HCT116 (cell line): ENCODE measurements at regions not wholly inside any gene's neighbourhood (a gene's known extent, or its start where the extent isn't known, plus 50 kb on each side); places are given as distances from the start of the nearest gene placed in this dataset.

ENCODE experiments used
- ATAC-seq: fragments of 200-7000 bp; cut with Tn5 transposase; 2 replicates; pipeline ENCODE4 v1.9.1; 2020; ENCODE audit warnings: mild to moderate bottlenecking, moderate library complexity
- BruUV-seq: library from RNA; stranded (reverse); fragments of 400-500 nt; replicated peaks from 2 replicates; lab custom pipeline; 2021; lab: Mats Ljungman, UMichigan
- CTCF ChIA-PET: fragments of 300-600 bp; sonication (Branson Sonifier 250); formaldehyde crosslinking; loops from one replicate; lab custom pipeline; 2021; ENCODE audit warnings: antibody characterized with exemption; lab: Charles Lee
- POLR2A ChIA-PET: fragments of 300-600, 350-600 bp; sonication (Branson Sonifier 250); formaldehyde crosslinking; loops from one replicate; lab custom pipeline; 2021; ENCODE audit warnings: antibody characterized with exemption; lab: Charles Lee
- RAD21 ChIA-PET, 2 experiments: fragments of 300-600 bp; sonication (Branson Sonifier 250); formaldehyde crosslinking; loops; one replicate each; lab custom pipeline; 2023; ENCODE audit warnings: low total read pairs in 2 of 2; ENCODE audit not compliant: uncharacterized antibody in 2 of 2, unreplicated experiment in 2 of 2, low non-redundant PET in 1 of 2; lab: Charles Lee
- DNase-seq: peaks from one replicate; pipeline ENCODE4 v3.0.0-alpha.2; 2010; ENCODE audit warnings: low read depth, low spot score
- H2AFZ ChIP-seq: fragments of 200-600 bp; shearing (Covaris generic), sonication (generic); 2 replicates; pipeline ENCODE4 v1.6.1; 2017; ENCODE audit warnings: low read depth, mixed run types, mixed read lengths, antibody characterized with exemption, low read length; ENCODE audit not compliant: poor library complexity, severe bottlenecking
- H3K27ac ChIP-seq: 2 replicates; pipeline ENCODE4 v1.5.1; 2012; ENCODE audit warnings: low read depth, low read length
- H3K27me3 ChIP-seq: fragments of 200-600 bp; sonication (generic); 2 replicates; pipeline ENCODE4 v1.6.1; 2016; ENCODE audit warnings: mixed run types, low read length, mixed read lengths; ENCODE audit not compliant: insufficient read depth
- H3K36me3 ChIP-seq, 2 experiments: fragments of 200-500 bp in 1 of 2; fragments of 200-600 bp in 1 of 2; sonication (Bioruptor generic) in 1 of 2; sonication (generic) in 1 of 2; 2 replicates each; pipeline versions ENCODE4 v1.5.1 to v1.6.1; 2014 to 2016; ENCODE audit warnings: low read length in 2 of 2, inconsistent platforms in 1 of 2, mixed read lengths in 1 of 2, mixed run types in 1 of 2; ENCODE audit not compliant: insufficient read depth in 2 of 2, control insufficient read depth in 1 of 2
- H3K4me1 ChIP-seq, 2 experiments: fragments of 200-600 bp in 1 of 2; sonication (generic) in 1 of 2; 2 replicates each; pipeline versions ENCODE4 v1.5.1 to v1.6.1; 2012 to 2017; ENCODE audit warnings: low read length in 2 of 2, inconsistent platforms in 1 of 2, mild to moderate bottlenecking in 1 of 2, mixed read lengths in 1 of 2, mixed run types in 1 of 2, moderate library complexity in 1 of 2; ENCODE audit not compliant: insufficient read depth in 2 of 2, control insufficient read depth in 1 of 2
- H3K4me2 ChIP-seq: fragments of 200-600 bp; sonication (generic); 2 replicates; pipeline ENCODE4 v1.6.1; 2017; ENCODE audit warnings: mixed run types, low read length, mixed read lengths
- H3K4me3 ChIP-seq, 2 experiments: fragments of 200-600 bp in 1 of 2; sonication (generic) in 1 of 2; replicated peaks in 1 of 2; 2 replicates each; pipeline ENCODE4 v1.5.1; 2011 to 2016; ENCODE audit warnings: low read length in 2 of 2, control low read depth in 1 of 2, low read depth in 1 of 2, mild to moderate bottlenecking in 1 of 2, mixed read lengths in 1 of 2, mixed run types in 1 of 2
- H3K79me2 ChIP-seq: fragments of 200-600 bp; sonication (generic); 2 replicates; pipeline ENCODE4 v1.6.1; 2017; ENCODE audit warnings: mild to moderate bottlenecking, mixed run types, low read length, moderate library complexity, mixed read lengths; ENCODE audit not compliant: insufficient read depth
- H3K9ac ChIP-seq: fragments of 200-600 bp; sonication (generic); 2 replicates; pipeline ENCODE4 v1.6.1; 2016; ENCODE audit warnings: low read length, mixed read lengths
- H3K9me2 ChIP-seq: fragments of 200-600 bp; sonication (generic), shearing (Covaris generic); 2 replicates; pipeline ENCODE4 v1.6.1; 2017; ENCODE audit warnings: mixed run types, mild to moderate bottlenecking, moderate library complexity; ENCODE audit not compliant: insufficient read depth
- H3K9me3 ChIP-seq, 2 experiments: fragments of 200-500 bp in 1 of 2; fragments of 200-600 bp in 1 of 2; sonication (Bioruptor generic) in 1 of 2; sonication (generic) in 1 of 2; 2 replicates each; pipeline ENCODE4 v1.6.1; 2014 to 2017; ENCODE audit warnings: low read length in 2 of 2, mixed read lengths in 2 of 2, inconsistent platforms in 1 of 2, low read depth in 1 of 2, mild to moderate bottlenecking in 1 of 2, mixed run types in 1 of 2, moderate library complexity in 1 of 2; ENCODE audit not compliant: control insufficient read depth in 1 of 2, insufficient read depth in 1 of 2
- H4K20me1 ChIP-seq: fragments of 200-600 bp; sonication (generic), shearing (Covaris generic); 2 replicates; pipeline ENCODE4 v1.6.1; 2017; ENCODE audit warnings: mixed run types, mild to moderate bottlenecking, moderate library complexity; ENCODE audit not compliant: insufficient read depth
- ATF3 ChIP-seq: IDR thresholded peaks from 2 replicates; pipeline ENCODE4 v1.6.1; 2012
- CTCF ChIP-seq, 3 experiments: fragments of 200-600 bp in 1 of 3; sonication (generic) in 1 of 3; IDR thresholded peaks in 2 of 3; conservative IDR thresholded peaks in 1 of 3; 2 replicates each; pipeline ENCODE4 v1.5.1; 2012 to 2017; ENCODE audit warnings: low read depth in 2 of 3, low read length in 2 of 3, antibody characterized with exemption in 1 of 3, borderline replicate concordance in 1 of 3, control low read depth in 1 of 3, mild to moderate bottlenecking in 1 of 3, mixed read lengths in 1 of 3, mixed run types in 1 of 3, moderate library complexity in 1 of 3; ENCODE audit not compliant: insufficient read depth in 1 of 3
- EGR1 ChIP-seq: IDR thresholded peaks from 2 replicates; pipeline ENCODE4 v1.6.1; 2012; ENCODE audit warnings: low read depth
- FOSL1 ChIP-seq: IDR thresholded peaks from 2 replicates; pipeline ENCODE4 v1.6.1; 2012; ENCODE audit warnings: low read depth
- RAD21 ChIP-seq: IDR thresholded peaks from 2 replicates; pipeline ENCODE4 v1.6.1; 2012; ENCODE audit warnings: low read depth, mild to moderate bottlenecking
- YY1 ChIP-seq: IDR thresholded peaks from 2 replicates; pipeline ENCODE4 v1.6.1; 2011; ENCODE audit warnings: low read length, low read depth, moderate library complexity, mild to moderate bottlenecking; ENCODE audit not compliant: insufficient replicate concordance; ENCODE audit errors: extremely low read depth
- intact Hi-C: fragments of 100-400 bp; cut with micrococcal nuclease; formaldehyde crosslinking; loops from 2 replicates; pipeline ENCODE4 v1.10.0; 2022

GRCh38 chr10:30687698-30688213 is 58.2 kb upstream of the LYZL2 start:
- ATAC-seq (peak; percentile 99), DNase-seq (peak; percentile 54)
- H3K27ac ChIP-seq: no peak overlapping the region
- TF ChIP-seq YY1 (peak; percentile 41), CTCF (IDR thresholded peaks at IDR 0.05 in 2 of 3, conservative IDR thresholded peaks at IDR 0.05 in 1 of 3; ENCODE audit: borderline replicate concordance in 1 of 3, insufficient read depth in 1 of 3, low read depth in 2 of 3, low read length in 2 of 3) (peak; percentile 71 to 98 (median 98); a peak in 5 of 6 replicates), EGR1 (no peak), RAD21 (peak; percentile 85), ATF3 (no peak)
- H3K9me3 ChIP-seq: no peaks in the 10 kb centered on the region
- H3K4me1 ChIP-seq: peaks cover 1 to 11% of the 10 kb centered on the region in 2 experiments
- peak overlapping the region; percentile 72 for H2AFZ ChIP-seq
- H3K9me2 ChIP-seq: no peaks in the 10 kb centered on the region
- H3K9ac ChIP-seq: no peak overlapping the region
- H3K79me2 ChIP-seq: no peaks in the 10 kb centered on the region
- no peak overlapping the region for H3K4me3 ChIP-seq
- H4K20me1 ChIP-seq: no peaks in the 10 kb centered on the region
- ChIA-PET POLR2A (interaction anchor here (0.6 kb wide), 1 partner anchor 8 kb away, joined by 3 read pairs; no protein-coding TSS in a partner anchor), RAD21 (interaction anchor here (0.7 to 1.1 kb wide), 2 partner anchors 17 to 31 kb away, joined by 3 to 5 read pairs; no protein-coding TSS in a partner anchor), CTCF (interaction anchor here (0.7 to 1.4 kb wide), 14 partner anchors 9 to 344 kb away, joined by 3 to 14 read pairs (median 5); partner anchors contain the start of gene ZNF438)
- H3K27me3 ChIP-seq: peaks cover 9% of the 10 kb centered on the region
- H3K4me2 ChIP-seq: no peak overlapping the region
- intact Hi-C loops: no loop called here
- no TSS peak for BruUV-seq
- H3K36me3 ChIP-seq: no peaks in the 10 kb centered on the region

- Histone ChIP-seq H3K79me2 (no peaks in the 10 kb centered on the region), H3K27ac (no peak overlapping the region), H3K9ac (no peak overlapping the region), H3K9me3 (no peaks in the 10 kb centered on the region), H3K9me2 (no peaks in the 10 kb centered on the region), H3K4me1 (peaks cover 9 to 17% of the 10 kb centered on the region in 2 experiments), H3K27me3 (peaks cover 9% of the 10 kb centered on the region), H3K4me2 (no peak overlapping the region), H3K4me3 (no peak overlapping the region), H3K36me3 (no peaks in the 10 kb centered on the region), H2AFZ (no peak overlapping the region), H4K20me1 (no peaks in the 10 kb centered on the region)
- RAD21 ChIA-PET: no interaction called here
- intact Hi-C loops: no loop called here
- TF ChIP-seq RAD21 (no peak), FOSL1 (no peak), ATF3 (no peak)
- BruUV-seq: no TSS peak
- CTCF ChIA-PET: interaction anchor here (1.3 to 1.4 kb wide), 3 partner anchors 16 to 32 kb away, joined by 3 to 9 read pairs (median 6); no protein-coding TSS in a partner anchor
- ATAC-seq (no peak), DNase-seq (no peak)
- POLR2A ChIA-PET: no interaction called here
Measured at GRCh38 chr10:30686708-30687107, 57.2 kb upstream of the LYZL2 start.
